ENCODE measurements at regions not wholly inside any gene's neighbourhood (a gene's known extent, or its start where the extent isn't known, plus 50 kb on each side); places are given as distances from the start of the nearest gene placed in this dataset.
"Not testable (repeated sequence)": the region's sequence is repeated elsewhere in the genome, so short reads cannot be mapped to it uniquely, and the experiment has no call there.

- DNase-seq, result no peak
These were observed 396.7 kb downstream of the PTPRU start for GRCh38 chr1:29632806-29633615.

DNA sequence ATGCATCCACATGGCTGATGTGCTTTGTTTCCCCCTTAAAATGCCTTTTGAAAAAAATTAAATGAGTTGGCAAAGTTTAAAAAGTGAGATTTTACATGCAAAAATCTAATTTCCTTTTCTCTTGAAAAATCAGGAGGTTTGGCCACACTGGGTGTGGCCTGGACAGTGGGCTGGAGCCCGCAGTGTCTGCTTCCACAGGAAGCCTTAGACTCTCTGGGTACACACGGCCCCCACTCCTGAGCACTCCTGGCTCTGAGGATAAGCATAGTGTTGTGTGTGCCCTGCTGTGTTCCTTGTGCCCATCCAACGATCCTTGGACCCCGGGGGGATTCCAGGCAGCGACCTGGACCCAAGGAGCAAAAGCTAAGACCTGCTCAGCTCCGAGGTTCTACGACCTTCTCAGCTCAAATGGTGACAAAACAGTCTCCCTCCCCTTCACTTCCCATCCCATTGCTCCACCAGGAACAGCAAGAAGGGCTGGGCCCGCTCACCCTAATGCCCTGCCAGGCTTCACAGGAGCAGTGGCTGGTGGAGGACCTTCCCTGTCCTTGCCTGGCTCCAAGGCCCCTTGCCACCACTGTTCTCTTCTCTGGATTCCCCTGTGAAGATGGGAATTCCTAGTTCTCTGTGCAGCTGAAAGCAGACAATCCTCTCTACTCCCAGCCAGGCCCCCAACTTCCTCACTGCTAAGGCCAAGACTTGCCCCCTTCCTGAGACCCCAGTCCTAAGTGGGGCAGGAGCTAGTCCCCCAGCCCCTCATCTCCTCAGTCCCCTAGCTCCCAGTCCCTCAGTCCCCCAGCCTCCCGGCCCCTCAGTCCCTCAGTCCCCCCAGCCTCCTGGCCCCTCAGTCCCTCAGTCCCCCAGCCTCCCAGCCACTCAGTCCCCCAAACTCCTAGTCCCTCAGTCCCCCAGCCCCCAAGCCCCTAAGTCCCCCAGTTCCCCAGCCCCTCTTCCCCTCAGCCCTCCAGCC, 395.8 kb downstream of the PTPRU start:
- DNase-seq, result no peak

- no peak for DNase-seq
These were observed 395.0 kb downstream of the PTPRU start for GRCh38 chr1:29631361-29631760.

DNA sequence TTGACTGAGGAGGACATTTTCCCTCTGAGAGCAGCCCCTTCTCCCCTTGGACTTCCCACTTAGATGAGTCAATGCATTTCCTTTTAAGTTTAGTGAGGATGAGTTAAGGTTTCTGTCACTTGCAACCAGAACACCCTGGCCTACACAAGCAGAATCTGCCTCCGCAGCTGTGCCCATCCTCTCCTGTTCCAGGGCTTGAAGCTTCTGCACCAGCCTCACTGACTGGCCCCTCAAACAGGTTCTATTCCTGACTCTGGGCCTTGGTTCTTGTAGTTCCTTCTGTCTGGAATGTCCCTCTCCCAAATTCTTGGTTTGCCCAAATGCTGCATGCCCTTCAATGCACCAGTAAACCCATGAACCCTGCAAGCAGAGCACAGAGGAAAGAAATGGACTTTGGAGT, 394.4 kb downstream of the PTPRU start:
- DNase-seq, result no peak

GRCh38 chr1:29629814-29630516, 393.6 kb downstream of the PTPRU start:
- DNase-seq, result no peak

- DNase-seq, result no peak
These were observed 393.1 kb downstream of the PTPRU start for GRCh38 chr1:29629401-29629800.

- no peak for DNase-seq
These were observed 391.9 kb downstream of the PTPRU start for GRCh38 chr1:29628190-29628589.

DNA sequence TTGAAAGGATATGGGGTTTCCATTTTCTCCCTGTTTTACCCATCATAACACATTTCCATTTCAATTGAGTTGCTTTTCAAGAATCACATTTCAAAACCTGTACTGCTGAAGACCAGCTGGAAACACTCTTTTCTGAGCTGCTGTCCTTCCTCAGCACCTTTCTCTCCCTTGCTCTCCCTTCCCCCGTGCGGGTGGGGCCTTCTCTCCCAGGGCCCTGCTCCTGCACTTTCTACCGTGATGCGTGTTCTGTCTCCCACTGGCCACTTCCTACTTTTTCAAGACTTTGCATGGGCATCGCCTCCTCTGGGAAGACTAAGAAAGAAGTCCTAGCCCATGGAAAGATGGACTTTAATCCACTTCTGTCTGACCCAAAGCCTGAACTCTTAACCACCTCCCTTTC, 390.4 kb downstream of the PTPRU start:
- DNase-seq, result no peak

DNA sequence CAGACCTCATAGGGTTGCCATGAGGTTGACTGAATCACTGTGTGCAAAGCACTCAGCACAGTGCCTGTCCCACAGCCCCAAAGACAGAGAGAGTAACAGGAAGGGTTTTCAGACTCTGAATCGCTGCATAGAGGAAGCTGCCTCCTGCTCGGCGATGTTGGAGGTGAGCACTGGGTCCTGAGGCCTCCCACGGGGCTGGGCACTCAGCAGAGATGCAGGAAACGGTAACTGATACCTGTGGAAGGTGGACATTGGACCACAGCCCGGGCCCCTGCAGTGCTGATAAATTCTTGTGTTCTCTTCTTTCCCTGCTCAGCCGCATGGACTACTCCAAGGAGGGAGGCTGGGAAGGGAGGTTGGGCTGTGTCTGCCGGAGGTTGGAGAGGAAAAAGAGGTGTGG, 389.7 kb downstream of the PTPRU start:
- DNase-seq, result no peak

DNA sequence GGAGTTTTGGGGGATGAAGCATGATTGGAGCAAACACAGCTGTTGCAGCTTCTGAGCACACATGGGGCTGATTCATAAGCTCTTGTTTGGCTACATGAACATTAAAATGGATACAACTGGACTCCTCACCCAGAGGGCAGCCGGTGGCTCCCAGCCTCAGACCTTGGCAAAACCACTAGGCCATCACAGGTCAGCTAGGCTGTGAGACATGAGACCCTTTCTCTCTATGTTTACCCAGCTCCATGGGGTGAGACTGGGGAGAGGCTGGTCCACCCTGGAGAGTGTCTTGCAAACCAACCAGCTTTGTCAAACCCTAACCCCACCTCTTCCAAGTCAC, 388.7 kb downstream of the PTPRU start:
- no peak for DNase-seq

DNA sequence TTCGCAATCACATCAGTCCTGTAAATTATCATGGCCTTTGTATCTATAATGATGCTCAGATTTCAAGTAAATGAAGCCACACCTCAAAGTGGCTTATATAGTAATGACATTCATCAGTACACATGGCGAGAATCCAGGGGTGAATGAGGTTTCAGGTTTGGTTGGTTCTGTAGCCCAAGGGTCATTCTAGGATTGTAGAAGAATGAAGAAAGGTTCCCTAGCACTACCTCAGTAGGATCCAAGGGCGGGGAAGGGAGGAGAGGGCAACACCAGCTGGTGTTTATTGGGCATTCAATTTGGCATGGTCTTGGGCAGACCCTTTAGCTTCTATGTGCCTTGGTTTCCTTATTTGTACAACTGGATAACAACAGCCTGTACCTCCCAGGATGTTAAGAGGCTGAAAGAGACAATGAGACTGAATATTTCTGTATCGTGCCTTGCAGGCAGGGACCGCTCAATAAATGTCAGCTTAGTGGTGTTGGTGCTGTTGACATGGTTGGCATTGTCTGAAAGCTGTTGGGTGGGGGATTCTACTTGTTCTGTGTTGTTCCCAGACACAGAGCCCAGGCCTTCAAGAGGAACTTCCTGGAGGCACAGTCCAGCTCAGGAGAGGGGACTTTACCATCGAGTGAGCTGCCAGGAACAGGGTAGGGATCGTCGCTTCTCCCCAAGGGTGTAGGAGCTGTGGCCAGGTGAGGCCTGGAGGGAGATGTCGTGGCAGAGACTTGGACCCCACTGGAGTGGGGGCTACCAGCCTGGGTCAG, 388.2 kb downstream of the PTPRU start:
- no peak for DNase-seq

GRCh38 chr1:29623501-29623900, 387.2 kb downstream of the PTPRU start:
- no peak for DNase-seq

- no peak for DNase-seq
These were observed 385.6 kb downstream of the PTPRU start for GRCh38 chr1:29621826-29622435.

DNA sequence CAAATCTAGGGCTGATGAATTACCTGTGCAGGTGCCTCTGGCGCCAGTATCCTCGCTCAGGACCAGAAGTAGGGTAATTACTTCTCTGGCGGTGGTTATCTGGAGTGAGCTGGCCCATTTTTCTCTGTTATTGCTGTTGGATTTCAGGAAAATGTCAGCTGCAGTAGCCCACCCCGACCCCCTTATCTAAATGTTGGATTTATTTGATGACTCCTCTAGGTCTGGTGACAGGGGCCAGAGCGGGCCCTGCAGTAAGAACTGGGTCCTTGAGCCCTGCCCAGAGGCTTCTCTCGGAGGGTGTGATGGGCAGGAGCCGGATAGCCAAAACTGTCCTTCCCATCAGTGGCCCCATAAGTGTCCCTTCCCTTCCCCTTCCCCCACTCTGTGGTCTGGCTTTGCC, 384.3 kb downstream of the PTPRU start:
- DNase-seq, result no peak

GRCh38 chr1:29607236-29607635, 370.9 kb downstream of the PTPRU start:
- no peak for DNase-seq

DNA sequence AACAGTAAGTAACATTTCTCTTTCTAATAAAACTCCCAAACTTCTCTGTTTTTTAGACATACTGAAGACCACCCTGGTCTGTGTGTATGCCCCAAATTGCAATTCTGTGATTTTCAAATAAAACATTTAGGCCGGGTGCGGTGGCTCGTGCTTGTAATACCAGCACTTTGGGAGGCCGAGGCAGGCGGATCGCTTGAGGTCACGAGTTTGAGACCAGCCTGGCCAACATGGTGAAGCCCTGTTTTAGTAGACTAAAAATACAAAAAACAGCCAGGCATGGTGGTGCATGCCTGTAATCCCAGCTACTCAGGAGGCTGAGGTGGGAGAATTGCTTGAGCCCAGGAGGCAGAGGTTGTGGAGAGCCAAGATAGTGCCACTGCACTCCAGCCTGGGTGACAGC, 368.5 kb downstream of the PTPRU start:
- DNase-seq, result not testable (repeated sequence)

- DNase-seq, result no peak
These were observed 367.3 kb downstream of the PTPRU start for GRCh38 chr1:29603622-29604021.

DNA sequence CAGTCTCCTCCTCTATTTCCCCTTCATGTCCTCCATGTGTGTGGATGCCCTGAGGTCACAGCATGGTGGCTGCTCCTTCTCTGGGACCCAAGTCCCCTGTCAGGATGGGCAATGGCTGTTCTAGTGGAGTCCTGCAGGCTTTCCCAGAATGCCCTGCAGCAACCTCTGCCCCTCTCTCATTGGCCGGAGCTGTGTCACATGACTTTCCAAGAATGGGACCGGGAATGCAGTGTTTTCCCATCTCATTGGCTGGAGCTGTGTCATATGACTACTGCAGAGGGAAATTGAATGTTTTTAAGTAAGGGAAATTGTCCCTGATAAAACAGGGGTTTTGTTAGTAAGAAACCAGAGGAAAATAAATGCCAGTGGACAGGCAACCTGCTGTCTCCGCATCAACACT, 365.9 kb downstream of the PTPRU start:
- no peak for DNase-seq

DNA sequence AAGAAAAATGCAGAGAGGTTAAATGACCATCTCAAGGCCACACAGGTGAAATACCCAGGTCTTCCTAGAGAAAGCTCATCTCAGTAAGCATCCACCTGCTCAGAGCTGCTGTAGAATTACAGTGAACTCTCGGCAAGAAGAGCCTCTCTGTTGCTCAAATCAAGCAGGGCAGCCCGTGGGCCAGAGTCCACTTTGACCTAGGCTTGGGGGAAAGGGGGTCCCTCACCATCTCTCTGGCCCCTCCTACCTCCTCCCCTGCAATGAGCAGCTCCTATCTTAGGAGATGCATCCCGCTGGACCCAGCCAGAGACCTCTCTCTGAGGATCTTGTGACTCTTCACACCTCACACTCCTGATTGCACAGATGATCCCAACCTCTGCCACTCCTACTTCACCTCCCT, 364.7 kb downstream of the PTPRU start:
- no peak for DNase-seq

GRCh38 chr1:29599826-29600225, 363.5 kb downstream of the PTPRU start:
- no peak for DNase-seq

GRCh38 chr1:29599071-29599470, 362.7 kb downstream of the PTPRU start:
- no peak for DNase-seq

DNA sequence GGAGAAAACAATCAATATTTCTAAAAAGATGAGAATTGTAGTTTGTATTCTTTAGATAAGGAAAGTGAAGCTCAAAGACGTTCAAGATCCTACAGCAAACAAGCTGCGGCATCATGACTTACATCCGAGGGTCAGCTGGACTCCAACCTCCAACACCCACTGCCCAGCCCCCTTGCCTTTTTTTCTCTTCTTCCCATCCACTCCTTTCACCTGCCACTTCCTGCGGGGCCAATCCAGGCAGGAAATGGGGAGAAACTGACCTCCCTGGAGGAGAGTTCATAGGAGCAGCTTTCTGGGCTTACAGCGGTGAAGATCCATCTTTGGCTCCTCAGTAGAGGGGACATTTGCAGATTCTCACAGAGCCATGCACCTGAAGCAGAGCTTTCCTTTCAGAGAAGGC, 361.5 kb downstream of the PTPRU start:
- no peak for DNase-seq

Data from inflammatory macrophage (primary cell).